SU-DHL-6 (cell line): ENCODE measurements at regions not wholly inside any gene's neighbourhood (a gene's known extent, or its start where the extent isn't known, plus 50 kb on each side); places are given as distances from the start of the nearest gene placed in this dataset.

Source experiments
- H2AFZ ChIP-seq: fragments of 200-600 bp; sonication (generic); 2 replicates; pipeline ENCODE4 v1.6.1; 2014; ENCODE audit warnings: low read depth, mild to moderate bottlenecking, moderate library complexity, mixed read lengths, antibody characterized with exemption, low read length; ENCODE audit not compliant: severe bottlenecking
- H3F3A ChIP-seq: fragments of 200-600 bp; shearing (Covaris generic); 2 replicates; pipeline ENCODE4 v1.6.0; 2016; ENCODE audit warnings: antibody characterized with exemption, mild to moderate bottlenecking; ENCODE audit not compliant: insufficient read depth
- H3K27ac ChIP-seq: fragments of 200-600 bp; sonication (generic); 2 replicates; pipeline ENCODE4 v1.5.1; 2016; ENCODE audit warnings: low read depth, mild to moderate bottlenecking, low read length, moderate library complexity, mixed read lengths
- H3K27me3 ChIP-seq: fragments of 200-600 bp; sonication (generic), shearing (Covaris generic); 2 replicates; pipeline ENCODE4 v1.6.0; 2014; ENCODE audit warnings: mild to moderate bottlenecking, low read length
- H3K36me3 ChIP-seq: fragments of 200-600 bp; sonication (generic); 2 replicates; pipeline ENCODE4 v1.6.1; 2014; ENCODE audit warnings: mild to moderate bottlenecking, low read length, mixed read lengths
- H3K4me2 ChIP-seq: fragments of 300-600, 200-600 bp; shearing (Covaris generic), sonication (generic); 2 replicates; pipeline ENCODE4 v1.6.0; 2014; ENCODE audit warnings: low read length, low read depth, mild to moderate bottlenecking; ENCODE audit not compliant: poor library complexity, severe bottlenecking
- H3K4me3 ChIP-seq: fragments of 200-600 bp; sonication (generic); 2 replicates; pipeline ENCODE4 v1.5.1; 2014; ENCODE audit warnings: antibody characterized with exemption, low read length, mild to moderate bottlenecking, mixed read lengths; ENCODE audit not compliant: insufficient read depth, poor library complexity, severe bottlenecking
- H3K79me2 ChIP-seq: fragments of 200-600 bp; sonication (generic); 2 replicates; pipeline ENCODE4 v1.6.1; 2014; ENCODE audit warnings: mild to moderate bottlenecking, low read length, moderate library complexity; ENCODE audit not compliant: insufficient read depth
- H3K9ac ChIP-seq: fragments of 200-600 bp; sonication (generic); 2 replicates; pipeline ENCODE4 v1.7.0; 2014; ENCODE audit warnings: mild to moderate bottlenecking, low read length
- H3K9me2 ChIP-seq: fragments of 200-600 bp; sonication (generic); replicated peaks from 2 replicates; pipeline ENCODE4 v1.6.1; 2014; ENCODE audit warnings: low read length; ENCODE audit not compliant: insufficient read depth
- H3K9me3 ChIP-seq: fragments of 200-600 bp; sonication (generic); 2 replicates; pipeline ENCODE4 v1.6.1; 2014; ENCODE audit warnings: low read length, mixed read lengths; ENCODE audit not compliant: insufficient read depth
- H4K20me1 ChIP-seq: fragments of 200-600 bp; sonication (generic); 2 replicates; pipeline ENCODE4 v1.6.1; 2014; ENCODE audit warnings: low read depth, mild to moderate bottlenecking, antibody characterized with exemption, low read length, moderate library complexity, mixed read lengths
- EZH2phosphoT487 ChIP-seq: fragments of 200-600 bp; sonication (generic), shearing (Covaris generic); conservative IDR thresholded peaks from 2 replicates; pipeline ENCODE4 v1.6.1; 2018; ENCODE audit warnings: mild to moderate bottlenecking, antibody characterized with exemption, low read length, moderate library complexity, mixed read lengths
- TF ChIP-seq, protein P1 (sequence below): fragments of 200-600 bp; sonication (generic); IDR thresholded peaks from one replicate; pipeline ENCODE4 v1.5.1; 2017; ENCODE audit warnings: antibody characterized with exemption, mild to moderate bottlenecking, low read length, moderate library complexity; ENCODE audit not compliant: insufficient read depth, poor library complexity, severe bottlenecking

DNA sequence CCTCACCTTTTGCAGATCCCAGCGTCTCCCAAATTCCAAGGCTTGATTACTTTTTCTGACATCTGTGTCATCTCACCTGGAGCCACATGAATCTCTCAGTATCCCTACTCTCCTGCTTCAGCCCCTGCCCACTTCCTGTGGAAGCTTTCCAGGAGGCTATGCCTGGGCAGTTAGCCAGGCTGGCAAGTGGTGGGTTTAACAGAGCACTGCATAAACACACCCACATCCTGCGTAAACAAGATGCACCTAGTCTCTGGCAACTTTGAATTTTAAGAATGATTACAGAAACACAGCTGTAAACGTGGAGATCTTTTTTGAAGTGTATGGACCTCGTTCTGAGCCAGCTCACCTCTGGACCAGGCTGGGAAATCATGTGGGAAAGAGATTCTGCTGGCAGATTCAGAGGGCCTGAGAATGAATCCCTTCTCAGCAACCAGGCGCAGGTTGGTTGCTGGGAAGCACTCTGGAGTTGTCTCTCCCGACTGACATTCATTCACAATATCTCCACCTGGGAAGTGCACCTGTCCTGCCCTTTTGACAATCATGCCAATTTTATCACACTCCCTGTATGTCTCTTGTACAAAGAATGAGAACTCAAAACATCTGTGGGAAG lies 55.7 kb upstream of the FANCC start:
- no peaks in the 10 kb centered on the region for H4K20me1 ChIP-seq
- no peaks in the 10 kb centered on the region for H3K79me2 ChIP-seq
- H3K9me2 ChIP-seq, result no peaks in the 10 kb centered on the region
- no peak overlapping the region for H3K4me2 ChIP-seq
- TF ChIP-seq, protein P1, sequence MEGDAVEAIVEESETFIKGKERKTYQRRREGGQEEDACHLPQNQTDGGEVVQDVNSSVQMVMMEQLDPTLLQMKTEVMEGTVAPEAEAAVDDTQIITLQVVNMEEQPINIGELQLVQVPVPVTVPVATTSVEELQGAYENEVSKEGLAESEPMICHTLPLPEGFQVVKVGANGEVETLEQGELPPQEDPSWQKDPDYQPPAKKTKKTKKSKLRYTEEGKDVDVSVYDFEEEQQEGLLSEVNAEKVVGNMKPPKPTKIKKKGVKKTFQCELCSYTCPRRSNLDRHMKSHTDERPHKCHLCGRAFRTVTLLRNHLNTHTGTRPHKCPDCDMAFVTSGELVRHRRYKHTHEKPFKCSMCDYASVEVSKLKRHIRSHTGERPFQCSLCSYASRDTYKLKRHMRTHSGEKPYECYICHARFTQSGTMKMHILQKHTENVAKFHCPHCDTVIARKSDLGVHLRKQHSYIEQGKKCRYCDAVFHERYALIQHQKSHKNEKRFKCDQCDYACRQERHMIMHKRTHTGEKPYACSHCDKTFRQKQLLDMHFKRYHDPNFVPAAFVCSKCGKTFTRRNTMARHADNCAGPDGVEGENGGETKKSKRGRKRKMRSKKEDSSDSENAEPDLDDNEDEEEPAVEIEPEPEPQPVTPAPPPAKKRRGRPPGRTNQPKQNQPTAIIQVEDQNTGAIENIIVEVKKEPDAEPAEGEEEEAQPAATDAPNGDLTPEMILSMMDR, result no peak
- TF ChIP-seq EZH2phosphoT487, result no peak
- H3K4me3 ChIP-seq, result no peak overlapping the region
- H3K9ac ChIP-seq, result no peak overlapping the region
- no peaks in the 10 kb centered on the region for H3K27me3 ChIP-seq
- no peaks in the 10 kb centered on the region for H3K36me3 ChIP-seq
- no peak overlapping the region for H2AFZ ChIP-seq
- H3K27ac ChIP-seq, result no peak overlapping the region
- H3F3A ChIP-seq, result no peaks in the 10 kb centered on the region
- no peaks in the 10 kb centered on the region for H3K9me3 ChIP-seq

DNA sequence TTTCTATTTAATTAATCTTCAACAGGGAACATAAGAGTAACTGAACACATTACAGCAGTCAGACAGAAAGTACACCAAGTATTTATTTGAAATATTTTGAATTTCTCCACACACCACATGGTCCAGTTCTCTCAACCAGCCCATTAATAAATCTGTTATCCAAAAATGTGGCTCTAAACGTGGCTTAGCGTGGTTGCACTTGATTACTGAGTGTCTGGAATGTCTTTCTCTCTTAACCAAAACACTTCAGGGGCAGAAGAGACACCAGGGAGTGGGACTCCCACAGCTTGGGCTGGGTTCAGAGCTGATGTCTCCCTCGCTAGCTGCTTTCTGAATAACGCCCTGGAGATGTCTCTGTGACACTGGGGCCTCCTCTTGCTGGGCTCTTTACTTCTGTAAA lies 52.6 kb upstream of the FANCC start:
- no peak for TF ChIP-seq EZH2phosphoT487
- TF ChIP-seq, protein P1, result no peak
- Histone ChIP-seq H3K9me2 (no peaks in the 10 kb centered on the region), H3K9me3 (no peaks in the 10 kb centered on the region), H3K79me2 (no peaks in the 10 kb centered on the region), H4K20me1 (no peaks in the 10 kb centered on the region), H3K9ac (no peak overlapping the region), H3K4me2 (no peak overlapping the region), H3K27me3 (no peaks in the 10 kb centered on the region), H3F3A (no peaks in the 10 kb centered on the region), H2AFZ (no peak overlapping the region), H3K27ac (no peak overlapping the region), H3K36me3 (no peaks in the 10 kb centered on the region), H3K4me3 (no peak overlapping the region)

GRCh38 chr9:95368377-95369160 lies 51.1 kb upstream of the FANCC start:
- no peaks in the 10 kb centered on the region for H4K20me1 ChIP-seq
- H3K79me2 ChIP-seq, result no peaks in the 10 kb centered on the region
- no peaks in the 10 kb centered on the region for H3F3A ChIP-seq
- no peak overlapping the region for H3K4me2 ChIP-seq
- no peak overlapping the region for H3K4me3 ChIP-seq
- no peak overlapping the region for H2AFZ ChIP-seq
- H3K9me2 ChIP-seq, result no peaks in the 10 kb centered on the region
- TF ChIP-seq, protein P1, result no peak
- TF ChIP-seq EZH2phosphoT487, result no peak
- no peak overlapping the region for H3K9ac ChIP-seq
- no peaks in the 10 kb centered on the region for H3K27me3 ChIP-seq
- no peaks in the 10 kb centered on the region for H3K9me3 ChIP-seq
- H3K27ac ChIP-seq, result no peak overlapping the region
- no peaks in the 10 kb centered on the region for H3K36me3 ChIP-seq
